Activated naive CD4-positive, alpha-beta T cell treated with anti-CD3 and anti-CD28 coated beads, Interleukin-2, amount 50 U/mL, for 72 hours (primary cell): ENCODE measurements at regions not wholly inside any gene's neighbourhood (a gene's known extent, or its start where the extent isn't known, plus 50 kb on each side); places are given as distances from the start of the nearest gene placed in this dataset.
"Not testable (repeated sequence)": the region's sequence is repeated elsewhere in the genome, so short reads cannot be mapped to it uniquely, and the experiment has no call there.

Source experiments
- ATAC-seq, 2 donors: fragments of 150-1000 bp; cut with Tn5 transposase; 2 replicates each; pipeline ENCODE4 v1.10.0; 2021; ENCODE audit warnings: mild to moderate bottlenecking in 2 of 2, moderate library complexity in 2 of 2
- DNase-seq, 2 donors: peaks; one replicate each; pipeline ENCODE4 v3.0.0; 2021 to 2022; ENCODE audit warnings: low spot score in 2 of 2
- H3K27ac Mint-ChIP-seq, 2 donors: one replicate each; pipeline ENCODE4 v1.8.0; 2022; ENCODE audit warnings: mild to moderate bottlenecking in 2 of 2, mixed read lengths in 2 of 2
- H3K36me3 Mint-ChIP-seq, 2 donors: one replicate each; pipeline ENCODE4 v1.8.0; 2022; ENCODE audit warnings: mixed read lengths in 2 of 2
- H3K9me3 Mint-ChIP-seq, 2 donors: one replicate each; pipeline ENCODE4 v1.8.0; 2022; ENCODE audit warnings: mixed read lengths in 2 of 2

DNA sequence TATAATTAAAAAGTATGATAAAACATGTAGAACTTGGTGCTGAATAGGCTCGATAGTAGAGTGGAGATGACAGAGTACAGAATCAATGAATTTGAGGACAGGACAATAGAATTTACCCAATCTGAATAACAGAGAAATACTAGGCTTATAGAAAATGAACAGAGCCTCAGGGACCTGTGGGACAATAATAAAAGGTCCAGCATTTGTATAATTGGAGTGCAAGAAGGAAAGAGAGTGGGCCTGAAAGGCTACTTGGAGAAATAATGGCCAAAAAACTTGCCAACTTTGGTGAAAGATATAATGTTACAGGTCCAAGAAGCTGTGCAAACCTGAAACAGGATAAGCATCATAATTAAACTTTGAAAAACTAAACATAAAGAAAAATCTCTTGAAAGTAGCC, 227.3 kb downstream of the CXCL12 start:
- DNase-seq = no peak
- Mint-ChIP-seq H3K36me3 (peaks cover 0 to 7% of the 10 kb centered on the region in 2 donors), H3K9me3 (peaks cover under 1 to 6% of the 10 kb centered on the region in 2 donors), H3K27ac (no peak overlapping the region)
- ATAC-seq = no peak

DNA sequence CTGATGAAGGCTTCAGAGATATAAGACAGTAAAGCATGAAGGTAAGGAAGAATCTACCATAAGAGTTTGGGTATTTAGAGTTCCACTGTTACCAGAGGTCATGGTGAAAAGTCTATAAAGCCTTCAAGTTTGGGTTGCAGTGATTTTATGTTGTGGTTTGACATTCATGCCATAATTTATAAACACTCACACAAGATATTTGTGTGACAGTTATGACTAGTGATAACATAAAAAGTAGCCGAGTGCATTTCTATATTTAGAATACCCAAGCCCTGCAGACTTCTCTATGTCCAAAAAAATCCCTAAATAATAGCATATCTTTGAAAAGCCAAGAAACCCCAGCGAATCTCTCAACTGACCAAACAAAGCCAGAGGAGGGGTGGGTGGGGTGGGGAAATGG, 229.9 kb downstream of the CXCL12 start:
- DNase-seq = no peak
- H3K36me3 Mint-ChIP-seq = peaks cover 0 to 24% of the 10 kb centered on the region in 2 donors
- no peak for ATAC-seq
- peaks cover 11 to 18% of the 10 kb centered on the region in 2 donors for H3K9me3 Mint-ChIP-seq
- no peak overlapping the region for H3K27ac Mint-ChIP-seq

DNA sequence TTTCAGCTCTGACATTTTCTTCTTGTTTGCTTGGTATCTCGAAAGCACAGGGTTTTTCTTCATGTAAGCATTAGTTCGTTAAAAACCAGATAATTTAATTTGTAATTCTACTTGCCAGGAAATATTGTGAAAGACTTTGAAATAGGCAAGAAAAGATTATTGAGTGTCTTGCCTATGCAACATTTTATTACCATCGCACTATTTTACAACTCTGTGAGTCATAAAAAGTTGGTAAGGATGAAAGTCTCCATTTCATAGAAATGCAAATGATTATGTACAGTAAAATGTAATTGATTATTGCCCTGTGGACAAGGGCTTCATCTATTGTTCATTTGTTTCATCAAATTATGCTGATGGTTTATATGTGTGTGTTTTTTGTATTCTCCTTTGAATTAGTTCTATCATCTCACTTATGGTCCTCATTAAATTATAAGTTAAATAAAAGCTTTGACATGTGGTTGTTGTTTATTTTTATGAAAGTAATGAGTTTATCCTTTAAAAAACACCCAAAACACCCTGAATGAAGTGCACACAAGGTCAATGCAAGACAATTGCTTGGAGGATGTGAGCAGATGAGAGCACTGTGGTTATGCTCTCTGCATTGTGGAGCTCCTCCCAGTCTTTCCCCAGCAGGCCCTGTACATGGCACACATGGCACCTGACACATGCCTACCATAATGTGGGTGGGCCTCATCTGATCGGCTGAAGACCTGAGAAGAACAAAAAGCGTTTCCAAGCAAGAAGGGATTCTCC, 230.8 kb downstream of the CXCL12 start:
- DNase-seq (no peak), ATAC-seq (no peak)
- peaks cover 15 to 25% of the 10 kb centered on the region in 2 donors for H3K9me3 Mint-ChIP-seq
- no peak overlapping the region for H3K27ac Mint-ChIP-seq
- peaks cover 0 to 24% of the 10 kb centered on the region in 2 donors for H3K36me3 Mint-ChIP-seq

DNA sequence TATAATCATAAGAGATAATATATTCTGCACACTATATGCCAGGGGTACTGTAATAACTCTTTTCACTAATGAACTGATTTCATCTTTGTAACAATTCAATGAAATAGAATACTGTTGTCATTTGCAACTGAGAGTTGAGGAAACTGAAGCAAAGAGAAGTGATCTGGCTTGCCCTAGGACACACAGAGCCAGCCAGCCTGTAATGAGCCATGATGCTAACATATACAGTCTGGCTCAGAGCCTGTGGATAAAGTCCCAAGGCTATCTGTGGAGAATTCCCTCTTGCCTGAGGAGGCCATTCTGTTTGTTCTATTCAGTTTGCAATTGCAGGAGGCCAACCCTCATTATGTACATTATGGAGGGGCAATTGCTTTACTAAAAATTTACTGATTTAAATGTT, 241.3 kb downstream of the CXCL12 start:
- DNase-seq (no peak), ATAC-seq (no peak)
- Mint-ChIP-seq H3K27ac (no peak overlapping the region), H3K9me3 (peaks cover 6 to 27% of the 10 kb centered on the region in 2 donors), H3K36me3 (no peaks in the 10 kb centered on the region)

DNA sequence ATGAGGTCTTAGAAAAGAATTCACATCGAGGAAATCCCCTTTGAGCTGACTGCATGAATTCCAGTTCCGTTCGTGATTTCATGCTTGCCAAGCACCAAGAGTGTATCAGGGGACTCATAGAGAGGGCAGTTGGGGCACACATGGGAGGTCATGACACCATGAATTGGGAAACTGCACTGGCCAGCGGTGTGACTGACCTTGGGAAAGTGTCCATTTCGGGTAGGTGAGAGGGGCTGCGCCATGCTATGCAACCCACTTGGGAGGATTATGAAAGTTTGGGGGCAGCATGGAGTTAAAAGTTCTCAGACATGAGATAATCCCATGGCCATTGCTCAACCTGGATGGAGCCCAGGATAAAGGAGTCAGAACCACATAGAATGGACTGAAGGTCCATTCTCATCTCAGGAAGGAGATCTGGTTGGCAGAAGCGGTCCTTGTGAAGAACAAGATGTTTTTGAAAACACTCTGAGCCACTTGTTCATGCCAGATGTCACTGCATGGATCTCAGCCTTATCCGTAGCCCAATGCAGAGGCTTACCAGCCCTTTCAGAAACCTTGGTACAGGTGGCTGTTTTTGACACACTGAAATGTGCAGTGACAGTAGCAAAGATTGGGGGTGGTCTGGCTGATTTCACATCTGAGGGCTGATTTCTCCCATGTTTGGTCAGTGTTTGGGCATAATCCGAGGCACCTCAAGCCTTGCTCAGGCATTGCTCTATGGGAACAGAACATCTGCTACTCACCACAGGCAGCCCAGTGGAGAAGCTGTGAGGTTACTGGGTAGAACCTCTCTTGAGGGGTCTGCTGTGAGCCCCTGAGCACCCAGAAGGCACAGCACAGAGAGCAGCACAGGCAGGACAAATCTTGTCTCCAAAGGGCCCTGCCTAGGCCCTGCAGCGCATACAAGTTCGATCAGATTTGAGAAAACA, 252.3 kb downstream of the CXCL12 start:
- Mint-ChIP-seq H3K9me3 (peaks cover 0 to 3% of the 10 kb centered on the region in 2 donors), H3K27ac (no peak overlapping the region), H3K36me3 (no peaks in the 10 kb centered on the region)
- DNase-seq = no peak
- ATAC-seq = no peak

DNA sequence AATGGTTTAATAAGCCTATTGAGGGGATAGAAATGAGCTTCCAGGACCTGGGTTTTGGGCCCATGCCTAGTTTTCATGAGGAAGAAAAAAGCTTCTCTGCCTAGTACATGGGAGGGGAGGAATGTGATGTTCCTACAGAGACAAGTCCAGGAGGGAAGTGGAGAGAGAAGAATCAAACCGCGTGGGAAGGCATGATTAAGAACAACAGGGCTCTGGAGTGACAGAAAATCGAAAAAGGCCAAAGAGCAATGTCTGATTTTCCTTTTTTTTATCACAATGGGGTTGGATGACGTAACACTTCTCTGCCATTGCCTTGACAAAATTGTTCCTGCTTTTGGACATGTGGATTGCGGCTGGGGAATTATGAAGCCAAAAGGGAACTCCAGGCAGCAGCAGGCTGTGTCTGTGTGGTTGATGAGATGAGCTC, 258.6 kb downstream of the CXCL12 start:
- no peak overlapping the region for H3K27ac Mint-ChIP-seq

DNA sequence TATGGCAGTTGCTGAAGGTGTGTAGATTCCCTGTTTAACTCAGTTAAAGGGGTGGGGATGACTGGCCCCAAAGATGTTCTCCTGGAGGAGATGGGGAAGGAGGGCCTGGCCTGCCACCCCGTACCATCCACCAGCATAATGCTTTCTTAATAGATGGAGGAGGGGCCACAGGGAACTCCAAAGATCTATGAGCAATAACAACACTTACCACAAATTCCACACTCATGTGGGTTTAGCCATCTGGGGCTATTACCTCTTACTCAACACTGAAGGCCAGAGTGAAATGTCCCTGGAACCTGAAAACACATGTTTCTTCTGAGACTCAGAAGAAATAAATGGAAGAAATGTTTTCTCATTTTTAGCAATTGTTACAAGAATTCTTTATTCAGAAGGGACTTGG, 259.0 kb downstream of the CXCL12 start:
- DNase-seq (no peak), ATAC-seq (no peak)
- Mint-ChIP-seq H3K9me3 (peaks cover 0 to 3% of the 10 kb centered on the region in 2 donors), H3K27ac (no peak overlapping the region), H3K36me3 (no peaks in the 10 kb centered on the region)

More for the DNA sequence above, 258.6 kb downstream of the CXCL12 start:
- H3K9me3 Mint-ChIP-seq = peaks cover 0 to 3% of the 10 kb centered on the region in 2 donors
- ATAC-seq (no peak), DNase-seq (no peak)
- no peaks in the 10 kb centered on the region for H3K36me3 Mint-ChIP-seq

DNA sequence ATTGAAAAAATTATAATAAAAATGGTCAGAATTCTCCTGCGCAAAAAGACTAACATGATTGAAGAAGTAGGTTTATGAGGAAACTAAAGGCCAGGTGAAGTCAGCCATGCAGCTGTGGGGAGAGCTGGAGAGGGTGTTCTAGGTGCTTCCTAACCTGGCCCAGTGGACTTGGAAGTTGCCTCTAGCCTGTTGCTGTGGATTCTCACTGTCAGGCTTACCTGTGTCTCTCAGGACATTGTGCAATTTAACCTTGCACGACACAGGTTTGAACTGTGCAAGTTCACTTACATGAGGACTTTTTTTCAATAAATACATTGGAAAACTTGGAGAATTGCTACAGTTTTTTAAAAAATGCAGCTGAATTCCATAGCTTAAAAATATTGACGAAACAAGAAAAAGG, 266.4 kb downstream of the CXCL12 start:
- Mint-ChIP-seq H3K27ac (no peak overlapping the region), H3K36me3 (no peaks in the 10 kb centered on the region), H3K9me3 (no peaks in the 10 kb centered on the region)
- no peak for ATAC-seq
- no peak for DNase-seq

DNA sequence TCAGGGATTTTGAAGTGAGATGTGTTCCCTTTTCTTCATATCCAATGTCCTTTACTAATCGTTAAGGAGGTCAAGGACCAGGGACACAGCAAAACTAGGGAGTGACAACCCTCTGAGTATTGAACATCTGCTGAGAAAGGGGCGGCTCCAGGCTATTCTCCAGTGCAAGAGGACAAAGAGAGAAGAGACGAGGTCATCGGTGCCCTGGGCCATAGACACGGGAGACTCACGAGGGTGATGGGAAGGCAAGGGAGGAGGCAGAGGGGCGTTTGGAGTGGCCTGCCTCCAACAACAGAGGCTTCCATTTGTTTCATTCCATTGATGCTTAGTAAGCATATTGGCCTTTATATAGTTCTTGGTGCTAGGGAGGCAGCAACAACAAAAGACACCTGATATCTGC, 268.4 kb downstream of the CXCL12 start:
- Mint-ChIP-seq H3K36me3 (peaks cover 0 to 6% of the 10 kb centered on the region in 2 donors), H3K9me3 (peaks cover 0 to under 1% of the 10 kb centered on the region in 2 donors), H3K27ac (no peak overlapping the region)
- no peak for DNase-seq
- ATAC-seq = no peak

DNA sequence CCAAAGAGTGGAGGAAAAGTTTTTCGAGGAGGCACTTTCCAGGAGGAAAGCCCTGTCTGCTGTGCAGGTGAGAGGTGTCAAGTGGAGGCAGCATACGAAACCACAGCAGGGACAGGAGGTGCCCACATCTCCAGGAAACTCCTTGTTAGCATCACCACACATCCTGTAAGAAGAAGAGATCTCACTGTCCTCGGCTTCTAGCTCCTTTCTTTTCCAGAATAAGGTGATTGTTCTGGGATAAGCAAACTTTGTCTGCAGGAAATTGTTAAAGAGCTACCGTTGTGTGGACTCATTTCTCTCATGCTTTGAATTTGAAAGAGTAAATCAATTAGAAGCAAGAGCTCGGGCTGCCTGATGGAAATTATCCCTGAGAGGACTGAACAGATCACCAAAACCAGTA, 269.4 kb downstream of the CXCL12 start:
- Mint-ChIP-seq H3K36me3 (peaks cover 0 to 11% of the 10 kb centered on the region in 2 donors), H3K27ac (no peak overlapping the region), H3K9me3 (peaks cover 0 to 3% of the 10 kb centered on the region in 2 donors)
- ATAC-seq (no peak), DNase-seq (no peak)

DNA sequence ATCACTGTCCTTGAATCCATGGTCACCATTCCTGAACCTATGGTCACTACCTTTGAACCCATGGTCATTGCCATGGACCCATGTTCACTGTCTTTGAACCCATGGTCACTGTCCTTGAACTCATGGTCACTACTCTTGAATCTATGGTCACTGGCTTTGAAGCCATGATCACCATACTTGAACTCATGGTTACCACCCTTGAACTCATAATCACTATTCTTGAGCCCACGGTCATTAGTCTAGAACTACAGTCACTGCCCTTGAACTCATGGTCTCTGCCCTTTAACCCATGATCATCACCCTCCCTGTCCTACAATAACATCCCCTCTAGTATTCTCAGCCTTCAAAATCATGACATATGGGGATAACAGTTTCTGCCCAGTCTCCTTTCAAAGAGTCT, 270.5 kb downstream of the CXCL12 start:
- ATAC-seq (no peak), DNase-seq (no peak)
- Mint-ChIP-seq H3K9me3 (peaks cover 4 to 7% of the 10 kb centered on the region in 2 donors), H3K27ac (no peak overlapping the region), H3K36me3 (peaks cover 0 to 11% of the 10 kb centered on the region in 2 donors)

DNA sequence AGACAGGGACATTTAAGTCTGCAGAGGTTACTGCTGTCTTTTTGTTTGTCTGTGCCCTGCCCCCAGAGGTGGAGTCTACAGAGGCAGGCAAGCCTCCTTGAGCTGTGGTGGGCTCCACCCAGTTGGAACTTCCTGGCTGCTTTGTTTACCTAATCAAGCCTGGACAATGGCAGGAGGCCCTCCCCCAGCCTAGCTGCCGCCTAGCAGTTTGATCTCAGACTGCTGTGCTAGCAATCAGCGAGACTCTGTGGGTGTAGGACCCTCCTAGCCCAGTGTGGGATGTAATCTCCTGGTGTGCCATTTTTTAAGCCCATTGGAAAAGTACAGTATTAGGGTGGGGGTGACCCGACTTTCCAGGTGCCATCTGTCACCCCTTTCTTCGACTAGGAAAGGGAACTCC, 272.6 kb downstream of the CXCL12 start:
- ATAC-seq, H3K9me3 Mint-ChIP-seq, H3K27ac Mint-ChIP-seq, DNase-seq: not testable (repeated sequence)
- peaks cover 0 to 11% of the 10 kb centered on the region in 2 donors for H3K36me3 Mint-ChIP-seq

DNA sequence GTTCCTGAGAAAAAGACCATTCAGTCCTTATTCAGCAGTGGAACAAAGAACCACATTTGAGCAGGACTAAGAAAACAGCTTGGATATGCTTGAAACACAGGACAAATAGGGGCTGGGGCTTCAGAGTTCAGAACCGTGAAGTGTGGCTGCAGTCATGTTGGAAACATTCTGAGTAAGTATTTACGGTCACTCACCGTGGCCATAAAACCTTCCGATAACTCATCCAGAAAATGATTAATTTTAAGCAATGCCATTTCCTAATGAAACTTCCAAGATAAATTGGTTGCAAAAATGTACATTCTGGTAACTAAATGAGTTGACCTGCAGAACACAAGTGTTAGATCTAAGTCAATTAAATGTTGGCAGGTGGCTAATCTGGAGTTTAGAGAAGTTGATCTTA, 279.2 kb downstream of the CXCL12 start:
- H3K27ac Mint-ChIP-seq = no peak overlapping the region
- no peaks in the 10 kb centered on the region for H3K36me3 Mint-ChIP-seq
- no peak for ATAC-seq
- no peak for DNase-seq
- peaks cover 6% of the 10 kb centered on the region in 2 donors for H3K9me3 Mint-ChIP-seq

DNA sequence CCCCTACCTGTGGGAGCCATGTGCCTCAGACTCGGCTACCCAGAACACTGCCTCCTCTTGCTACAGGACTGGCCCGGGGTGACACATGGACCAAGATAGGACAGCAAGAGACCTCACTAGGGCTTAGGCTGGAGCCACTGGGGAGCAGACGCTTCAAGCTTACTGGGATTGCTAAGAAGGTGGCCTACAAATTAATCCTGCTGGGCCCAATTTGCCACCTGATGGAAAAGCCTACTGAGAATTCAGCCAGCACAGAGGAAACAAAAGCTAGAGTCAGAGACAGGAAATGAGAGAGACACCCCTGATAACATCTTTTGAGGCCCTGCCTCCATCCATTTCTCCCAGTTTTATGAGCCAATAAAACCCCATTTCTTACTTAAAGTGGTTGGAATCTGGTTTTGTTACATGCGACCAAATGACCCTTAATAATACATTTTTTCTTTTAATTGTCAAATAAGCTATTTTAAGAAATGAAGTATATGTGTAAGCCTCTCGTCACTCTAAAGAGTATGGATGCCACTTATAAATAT, 282.1 kb downstream of the CXCL12 start:
- Mint-ChIP-seq H3K9me3 (no peaks in the 10 kb centered on the region), H3K36me3 (no peaks in the 10 kb centered on the region), H3K27ac (no peak overlapping the region)
- ATAC-seq = no peak
- no peak for DNase-seq

DNA sequence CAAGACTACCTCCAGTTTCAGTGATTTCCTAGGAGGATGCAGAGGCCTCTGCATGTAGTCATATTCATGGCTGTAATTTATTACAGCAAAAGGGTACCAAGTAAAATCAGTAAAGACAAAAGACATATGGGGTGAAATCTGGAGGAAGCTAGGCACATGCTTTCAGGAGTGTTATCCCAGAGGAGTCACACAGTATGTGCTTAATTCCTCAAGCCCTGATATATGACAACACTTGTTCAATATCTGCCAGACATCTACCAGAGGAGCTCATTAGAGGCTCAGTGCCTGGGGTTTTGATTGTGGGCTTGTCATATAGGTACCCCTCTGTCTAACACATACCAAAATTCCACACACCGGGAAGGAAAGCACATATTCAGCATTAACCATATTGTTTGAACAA, 283.8 kb downstream of the CXCL12 start:
- ATAC-seq = no peak
- Mint-ChIP-seq H3K27ac (no peak overlapping the region), H3K9me3 (no peaks in the 10 kb centered on the region), H3K36me3 (no peaks in the 10 kb centered on the region)
- DNase-seq = no peak

DNA sequence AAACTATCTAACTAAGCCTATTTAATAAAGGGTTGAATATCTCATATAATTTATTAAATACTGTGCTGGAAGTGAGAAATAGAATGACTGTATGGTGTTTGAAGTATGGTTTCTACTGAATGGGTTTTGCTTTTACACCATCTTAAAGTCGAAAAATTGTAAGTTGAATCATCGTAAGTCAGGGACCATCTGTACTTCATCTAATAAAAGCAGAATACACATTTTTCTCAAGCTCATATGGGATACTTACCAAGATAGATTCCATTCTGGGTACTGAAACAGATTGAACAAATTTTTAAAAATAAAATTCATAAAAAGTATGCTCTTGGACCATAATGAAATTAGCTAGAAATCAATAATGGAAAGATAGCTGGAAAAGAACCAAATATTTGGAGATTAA, 285.4 kb downstream of the CXCL12 start:
- H3K27ac Mint-ChIP-seq = no peak overlapping the region
- peaks cover 0 to 4% of the 10 kb centered on the region in 2 donors for H3K9me3 Mint-ChIP-seq

DNA sequence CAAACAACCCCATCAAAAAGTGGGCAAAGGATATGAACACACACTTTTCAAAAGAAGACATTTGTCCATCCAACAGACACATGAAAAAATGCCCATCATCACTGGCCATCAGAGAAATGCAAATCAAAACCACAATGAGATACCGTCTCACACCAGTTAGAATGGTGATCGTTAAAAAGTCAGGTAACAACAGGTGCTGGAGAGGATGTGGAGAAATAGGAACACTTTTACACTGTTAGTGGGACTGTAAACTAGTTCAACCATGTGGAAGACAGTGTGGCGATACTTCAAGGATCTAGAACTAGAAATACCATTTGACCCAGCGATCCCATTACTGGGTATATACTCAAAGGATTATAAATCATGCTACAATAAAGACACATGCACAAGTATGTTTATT, 288.7 kb downstream of the CXCL12 start:
- DNase-seq, H3K27ac Mint-ChIP-seq, H3K36me3 Mint-ChIP-seq, H3K9me3 Mint-ChIP-seq, ATAC-seq: not testable (repeated sequence)

More for the DNA sequence above, 285.4 kb downstream of the CXCL12 start:
- no peak for DNase-seq
- no peak for ATAC-seq
- no peaks in the 10 kb centered on the region for H3K36me3 Mint-ChIP-seq
